Esophagus muscularis mucosa (tissue), 4 donors: ENCODE measurements at regions not wholly inside any gene's neighbourhood (a gene's known extent, or its start where the extent isn't known, plus 50 kb on each side); places are given as distances from the start of the nearest gene placed in this dataset.

Experiments used
- DNase-seq: peaks from one replicate; pipeline ENCODE4 v3.0.0-alpha.2; 2017; ENCODE audit errors: extremely low spot score
- H3K27ac ChIP-seq, 4 donors: fragments of 200-600 bp; sonication (generic); replicated peaks in 1 of 4; 1 replicate in 3 of 4; 2 replicates in 1 of 4; pipeline ENCODE4 v1.5.1; 2016 to 2019; ENCODE audit warnings: mild to moderate bottlenecking in 1 of 4
- H3K27me3 ChIP-seq, 4 donors: fragments of 200-600 bp; sonication (generic); one replicate each; pipeline versions ENCODE4 v1.5.1 to v1.6.0; 2016 to 2019
- H3K36me3 ChIP-seq, 4 donors: fragments of 200-600 bp; sonication (generic); one replicate each; pipeline ENCODE4 v1.5.1; 2016 to 2019
- H3K4me1 ChIP-seq, 4 donors: fragments of 200-600 bp; sonication (generic); one replicate each; pipeline ENCODE4 v1.5.1; 2016 to 2019
- H3K4me3 ChIP-seq, 4 donors: fragments of 200-600 bp; sonication (generic); 1 replicate in 2 of 4; 2 replicates in 2 of 4; pipeline ENCODE4 v1.5.1; 2016 to 2019; ENCODE audit warnings: mild to moderate bottlenecking in 4 of 4, moderate library complexity in 1 of 4
- H3K9me3 ChIP-seq, 4 donors: fragments of 200-600 bp; sonication (generic); 1 replicate in 3 of 4; 2 replicates in 1 of 4; pipeline ENCODE4 v1.5.1; 2016 to 2019
- EP300 ChIP-seq: sonication (generic); formaldehyde crosslinking; IDR thresholded peaks from one replicate; pipeline ENCODE4 v1.6.1; 2017; ENCODE audit warnings: antibody characterized with exemption
- POLR2A ChIP-seq: fragments of 450-650 bp; IDR thresholded peaks from one replicate; pipeline ENCODE4 v1.6.1; 2017; ENCODE audit warnings: antibody characterized with exemption, moderate library complexity, mild to moderate bottlenecking, low read depth
- POLR2AphosphoS5 ChIP-seq, 2 donors: sonication (generic); formaldehyde crosslinking; IDR thresholded peaks; one replicate each; pipeline ENCODE4 v1.6.1; 2017; ENCODE audit warnings: antibody characterized with exemption in 2 of 2
- WGBS: methylation state at CpG from one replicate; pipeline ENCODE4 v1.1.5; 2018; 5-methylcytosine and 5-hydroxymethylcytosine counted together
- intact Hi-C: fragments of 100-400 bp; cut with DNase I; formaldehyde crosslinking; loops from one replicate; pipeline ENCODE4 v1.15.1; 2023
- TF ChIP-seq, protein P1 (sequence below), 3 experiments: fragments of 200-600 bp in 2 of 3; fragments of 450-650 bp in 1 of 3; sonication (generic) in 2 of 3; IDR thresholded peaks; one replicate each; pipeline ENCODE4 v1.5.1; 2017 to 2019; ENCODE audit warnings: antibody characterized with exemption in 3 of 3, mild to moderate bottlenecking in 2 of 3, moderate library complexity in 1 of 3

DNA sequence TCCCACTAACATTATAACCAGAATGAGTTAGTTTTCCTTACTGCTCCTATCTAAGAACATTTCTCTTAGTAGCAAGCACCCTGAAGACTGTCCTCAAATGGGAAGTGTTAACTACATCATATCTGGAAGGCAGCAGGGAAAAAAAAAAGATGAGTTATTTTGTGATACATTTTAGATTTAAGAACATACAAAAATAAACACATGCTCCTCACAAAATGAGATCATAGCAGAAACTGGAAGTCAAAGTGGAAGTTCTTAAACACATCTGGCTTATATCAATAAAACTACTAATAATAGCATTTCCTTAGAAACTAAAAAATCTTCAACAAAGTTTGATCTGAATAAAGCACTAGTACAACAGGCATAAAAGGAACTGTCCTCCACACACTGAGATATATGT is 70.4 kb downstream of the SLITRK6 start:
- Histone ChIP-seq H3K36me3 (no peaks in the 10 kb centered on the region), H3K9me3 (peaks cover 0 to 5% (median 0%) of the 10 kb centered on the region in 4 donors), H3K4me3 (no peak overlapping the region), H3K4me1 (no peaks in the 10 kb centered on the region), H3K27ac (no peak overlapping the region), H3K27me3 (no peaks in the 10 kb centered on the region)
- intact Hi-C loops, result no loop called here
- DNase-seq, result no peak
- TF ChIP-seq, protein P1, sequence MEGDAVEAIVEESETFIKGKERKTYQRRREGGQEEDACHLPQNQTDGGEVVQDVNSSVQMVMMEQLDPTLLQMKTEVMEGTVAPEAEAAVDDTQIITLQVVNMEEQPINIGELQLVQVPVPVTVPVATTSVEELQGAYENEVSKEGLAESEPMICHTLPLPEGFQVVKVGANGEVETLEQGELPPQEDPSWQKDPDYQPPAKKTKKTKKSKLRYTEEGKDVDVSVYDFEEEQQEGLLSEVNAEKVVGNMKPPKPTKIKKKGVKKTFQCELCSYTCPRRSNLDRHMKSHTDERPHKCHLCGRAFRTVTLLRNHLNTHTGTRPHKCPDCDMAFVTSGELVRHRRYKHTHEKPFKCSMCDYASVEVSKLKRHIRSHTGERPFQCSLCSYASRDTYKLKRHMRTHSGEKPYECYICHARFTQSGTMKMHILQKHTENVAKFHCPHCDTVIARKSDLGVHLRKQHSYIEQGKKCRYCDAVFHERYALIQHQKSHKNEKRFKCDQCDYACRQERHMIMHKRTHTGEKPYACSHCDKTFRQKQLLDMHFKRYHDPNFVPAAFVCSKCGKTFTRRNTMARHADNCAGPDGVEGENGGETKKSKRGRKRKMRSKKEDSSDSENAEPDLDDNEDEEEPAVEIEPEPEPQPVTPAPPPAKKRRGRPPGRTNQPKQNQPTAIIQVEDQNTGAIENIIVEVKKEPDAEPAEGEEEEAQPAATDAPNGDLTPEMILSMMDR (IDR thresholded peaks at IDR 0.05), result no peak
- TF ChIP-seq POLR2A (no peak), POLR2AphosphoS5 (IDR thresholded peaks at IDR 0.05) (no peak), EP300 (no peak)

DNA sequence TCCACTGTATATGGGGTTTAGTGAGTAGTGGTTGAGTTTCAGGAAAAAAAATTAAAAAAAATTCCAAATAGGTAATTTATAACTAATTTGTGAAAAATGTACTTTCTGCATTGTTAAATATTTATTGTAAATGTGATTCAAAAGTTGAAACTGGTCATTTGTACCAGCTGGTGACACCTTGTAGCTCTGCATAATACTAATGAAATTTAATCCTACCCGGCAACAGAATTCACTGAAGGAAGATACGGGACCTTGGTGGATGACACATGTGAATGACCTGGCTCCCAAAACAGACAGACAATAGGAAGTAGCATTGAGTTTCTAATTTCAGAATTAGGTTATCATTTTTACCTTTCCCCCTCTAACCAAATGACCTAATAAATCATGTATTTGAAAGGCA is 73.8 kb downstream of the SLITRK6 start:
- Histone ChIP-seq H3K36me3 (no peaks in the 10 kb centered on the region), H3K9me3 (peaks cover 0 to 5% (median 0%) of the 10 kb centered on the region in 4 donors), H3K4me3 (no peak overlapping the region), H3K27ac (no peak overlapping the region), H3K27me3 (no peaks in the 10 kb centered on the region), H3K4me1 (no peaks in the 10 kb centered on the region)
- WGBS, result 72% methylated on average over 2 of the region's 2 CpGs
- DNase-seq, result no peak
- intact Hi-C loops, result no loop called here
- TF ChIP-seq, protein P1 (IDR thresholded peaks at IDR 0.05), result no peak
- TF ChIP-seq EP300, result no peak
- TF ChIP-seq POLR2A, result no peak
- TF ChIP-seq POLR2AphosphoS5 (IDR thresholded peaks at IDR 0.05), result no peak

DNA sequence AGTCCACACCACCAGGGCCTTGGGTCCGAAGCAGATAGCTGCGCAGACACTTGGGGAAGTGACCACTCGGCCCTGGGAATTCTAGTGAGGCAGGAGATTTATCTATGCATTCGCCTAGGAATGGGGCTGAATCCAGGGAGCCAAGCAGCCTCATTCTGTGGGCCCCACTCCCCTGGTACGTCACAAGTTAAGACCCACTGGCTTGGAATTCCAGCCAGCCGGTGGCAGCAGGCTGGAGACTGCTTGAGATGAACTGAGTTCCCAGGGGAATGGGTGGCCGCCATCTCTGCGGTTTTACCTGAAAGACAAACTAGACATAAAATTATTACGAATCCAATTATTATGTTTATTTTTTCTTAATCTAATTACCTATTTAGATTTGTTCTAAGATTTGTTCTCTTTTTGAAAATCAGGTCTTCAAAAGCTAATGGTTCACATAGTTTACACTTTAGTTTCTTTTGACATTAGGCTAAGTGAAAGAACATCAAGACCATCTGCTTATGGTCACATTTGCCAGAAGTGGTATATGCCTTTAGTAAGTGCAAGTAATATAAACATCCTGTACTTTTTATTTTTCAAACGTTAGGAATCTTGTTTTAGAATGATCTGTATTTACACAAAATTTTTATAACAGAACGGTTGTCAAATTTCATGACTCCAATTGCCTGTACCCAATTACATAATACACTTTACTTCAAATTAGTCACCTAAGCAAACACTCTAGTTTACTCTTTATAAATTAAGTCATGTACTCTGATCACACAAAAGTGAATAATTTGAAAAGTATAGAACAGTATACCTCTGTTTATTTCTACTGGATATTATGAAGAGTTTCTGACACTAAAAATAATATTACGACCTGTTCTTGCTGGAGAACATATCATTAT is 74.4 kb downstream of the SLITRK6 start:
- no peak for DNase-seq
- no peaks in the 10 kb centered on the region for H3K27me3 ChIP-seq
- H3K4me3 ChIP-seq, result no peak overlapping the region
- intact Hi-C loops, result no loop called here
- no peak for TF ChIP-seq EP300
- no peak for TF ChIP-seq POLR2A
- TF ChIP-seq, protein P1 (IDR thresholded peaks at IDR 0.05), result no peak
- TF ChIP-seq POLR2AphosphoS5 (IDR thresholded peaks at IDR 0.05), result no peak
- H3K36me3 ChIP-seq, result no peaks in the 10 kb centered on the region
- no peaks in the 10 kb centered on the region for H3K4me1 ChIP-seq
- peaks cover 0 to 5% (median 0%) of the 10 kb centered on the region in 4 donors for H3K9me3 ChIP-seq
- WGBS, result 67% methylated on average over 11 of the region's 12 CpGs
- no peak overlapping the region for H3K27ac ChIP-seq

DNA sequence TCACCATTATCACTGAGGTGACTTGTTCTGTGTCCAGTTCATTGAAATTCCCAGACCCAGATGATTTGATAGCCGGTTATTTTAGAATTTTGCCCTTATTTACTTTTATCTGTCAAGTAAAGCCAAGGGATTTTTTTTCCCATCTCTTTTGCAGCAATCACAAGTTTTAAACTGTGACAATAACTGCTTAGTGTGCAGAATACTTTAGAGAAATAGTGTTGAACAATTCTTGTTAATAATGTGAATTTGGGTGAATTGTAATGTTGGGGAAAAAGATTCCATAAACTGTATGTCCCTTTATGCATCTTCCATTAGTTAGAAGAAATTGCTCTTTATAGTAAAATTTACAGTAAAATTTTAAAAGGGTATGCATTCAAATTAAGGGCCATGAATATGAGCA is 79.5 kb downstream of the SLITRK6 start:
- Histone ChIP-seq H3K27me3 (no peaks in the 10 kb centered on the region), H3K36me3 (no peaks in the 10 kb centered on the region), H3K4me3 (no peak overlapping the region), H3K9me3 (no peaks in the 10 kb centered on the region), H3K27ac (no peak overlapping the region), H3K4me1 (no peaks in the 10 kb centered on the region)
- intact Hi-C loops, result no loop called here
- 95% methylated on average over 1 of the region's 1 CpG for WGBS
- TF ChIP-seq, protein P1 (IDR thresholded peaks at IDR 0.05), result no peak
- TF ChIP-seq EP300 (no peak), POLR2AphosphoS5 (IDR thresholded peaks at IDR 0.05) (no peak), POLR2A (no peak)
- no peak for DNase-seq
